SK-N-MC (cell line): ENCODE measurements at regions not wholly inside any gene's neighbourhood (a gene's known extent, or its start where the extent isn't known, plus 50 kb on each side); places are given as distances from the start of the nearest gene placed in this dataset.
"Not testable (repeated sequence)": the region's sequence is repeated elsewhere in the genome, so short reads cannot be mapped to it uniquely, and the experiment has no call there.

Source experiments
- DNase-seq: peaks from one replicate; pipeline ENCODE4 v3.0.0-alpha.2; 2011; ENCODE audit warnings: low read depth, low spot score
- H3K27ac ChIP-seq: fragments of 200-600 bp; sonication (generic); 2 replicates; pipeline ENCODE4 v1.5.1; 2016; ENCODE audit warnings: mixed run types
- H3K36me3 ChIP-seq: fragments of 200-600 bp; sonication (generic); 2 replicates; pipeline ENCODE4 v1.6.1; 2017; ENCODE audit warnings: antibody characterized with exemption, low read length, mixed read lengths; ENCODE audit not compliant: insufficient read depth
- H3K4me3 ChIP-seq: fragments of 200-600 bp; sonication (generic); 2 replicates; pipeline ENCODE4 v1.5.1; 2016
- H3K9ac ChIP-seq: fragments of 200-600 bp; sonication (generic); 2 replicates; pipeline ENCODE4 v1.8.0; 2017; ENCODE audit warnings: mixed run types, mixed read lengths; ENCODE audit not compliant: insufficient read length
- H3K9me3 ChIP-seq: fragments of 200-600 bp; sonication (generic); 2 replicates; pipeline ENCODE4 v1.6.1; 2017; ENCODE audit warnings: low read depth, mild to moderate bottlenecking, antibody characterized with exemption, low read length, moderate library complexity, mixed read lengths
- EZH2 ChIP-seq: fragments of 200-600 bp; sonication (generic); IDR thresholded peaks from one replicate; pipeline ENCODE4 v1.6.1; 2017; ENCODE audit warnings: antibody characterized with exemption
- FOXP2 ChIP-seq: optimal IDR thresholded peaks from 2 replicates; pipeline ENCODE3; 2011; ENCODE audit warnings: mild to moderate bottlenecking, moderate library complexity; ENCODE audit not compliant: insufficient read depth; ENCODE audit errors: extremely low read length, control extremely low read depth
- POLR2AphosphoS5 ChIP-seq: IDR thresholded peaks from 2 replicates; pipeline ENCODE4 v1.6.1; 2012; ENCODE audit warnings: mild to moderate bottlenecking, low read depth, low read length, borderline replicate concordance

GRCh38 chr19:31459430-31459829, 110.2 kb upstream of the TSHZ3 start:
- H3K9ac ChIP-seq = no peak overlapping the region
- no peak overlapping the region for H3K27ac ChIP-seq
- no peak for DNase-seq
- H3K36me3 ChIP-seq = no peaks in the 10 kb centered on the region
- no peak for TF ChIP-seq FOXP2
- TF ChIP-seq POLR2AphosphoS5 = no peak
- no peak for TF ChIP-seq EZH2
- no peak overlapping the region for H3K4me3 ChIP-seq
- H3K9me3 ChIP-seq = no peaks in the 10 kb centered on the region

- Histone ChIP-seq H3K4me3 (no peak overlapping the region), H3K9me3 (no peaks in the 10 kb centered on the region), H3K27ac (no peak overlapping the region), H3K9ac (no peak overlapping the region), H3K36me3 (no peaks in the 10 kb centered on the region)
- TF ChIP-seq EZH2 (no peak), FOXP2 (no peak), POLR2AphosphoS5 (no peak)
- DNase-seq = no peak
Observed at GRCh38 chr19:31461814-31462539, 112.7 kb upstream of the TSHZ3 start.

GRCh38 chr19:31470229-31470939, 121.1 kb upstream of the TSHZ3 start:
- H3K36me3 ChIP-seq = no peaks in the 10 kb centered on the region
- no peak overlapping the region for H3K27ac ChIP-seq
- no peak overlapping the region for H3K9ac ChIP-seq
- no peak overlapping the region for H3K4me3 ChIP-seq
- H3K9me3 ChIP-seq = no peaks in the 10 kb centered on the region
- TF ChIP-seq POLR2AphosphoS5 = no peak
- peak; percentile 53 for DNase-seq

- no peak for DNase-seq
- no peak for TF ChIP-seq EZH2
- no peak for TF ChIP-seq POLR2AphosphoS5
- TF ChIP-seq FOXP2 = no peak
- Histone ChIP-seq H3K9me3 (no peaks in the 10 kb centered on the region), H3K9ac (no peak overlapping the region), H3K27ac (no peak overlapping the region), H3K36me3 (no peaks in the 10 kb centered on the region), H3K4me3 (no peak overlapping the region)
Observed at GRCh38 chr19:31470952-31471351, 121.7 kb upstream of the TSHZ3 start.

GRCh38 chr19:31478241-31478640, 129.0 kb upstream of the TSHZ3 start:
- TF ChIP-seq EZH2 (no peak), POLR2AphosphoS5 (no peak), FOXP2 (no peak)
- Histone ChIP-seq H3K9ac (no peak overlapping the region), H3K4me3 (no peak overlapping the region), H3K36me3 (no peaks in the 10 kb centered on the region), H3K27ac (no peak overlapping the region), H3K9me3 (no peaks in the 10 kb centered on the region)
- DNase-seq = no peak

- Histone ChIP-seq H3K9ac (no peak overlapping the region), H3K27ac (no peak overlapping the region)
- DNase-seq = no peak
Observed at GRCh38 chr19:31483226-31483857, 134.1 kb upstream of the TSHZ3 start.

GRCh38 chr19:31484858-31485410, 135.7 kb upstream of the TSHZ3 start:
- DNase-seq, H3K9ac ChIP-seq, H3K9me3 ChIP-seq, H3K27ac ChIP-seq, H3K36me3 ChIP-seq, H3K4me3 ChIP-seq: not testable (repeated sequence)

More at GRCh38 chr19:31483226-31483857, 134.1 kb upstream of the TSHZ3 start:
- TF ChIP-seq FOXP2 = no peak
- no peak for TF ChIP-seq EZH2
- TF ChIP-seq POLR2AphosphoS5 = no peak
- Histone ChIP-seq H3K36me3 (no peaks in the 10 kb centered on the region), H3K4me3 (no peak overlapping the region), H3K9me3 (no peaks in the 10 kb centered on the region; the same call in 1 of the 2 replicates)

- no peaks in the 10 kb centered on the region for H3K36me3 ChIP-seq
- TF ChIP-seq FOXP2 (no peak), POLR2AphosphoS5 (no peak), EZH2 (no peak)
- no peak overlapping the region for H3K27ac ChIP-seq
- DNase-seq = no peak
- H3K9ac ChIP-seq = no peak overlapping the region
- no peaks in the 10 kb centered on the region; the same call in 1 of the 2 replicates for H3K9me3 ChIP-seq
- H3K4me3 ChIP-seq = no peak overlapping the region
Observed at GRCh38 chr19:31485472-31485871, 136.2 kb upstream of the TSHZ3 start.
